ENCODE measurements at regions not wholly inside any gene's neighbourhood (a gene's known extent, or its start where the extent isn't known, plus 50 kb on each side); places are given as distances from the start of the nearest gene placed in this dataset.

- DNase-seq = no peak
Observed at GRCh38 chr12:13275241-13276085, 78.9 kb downstream of the EMP1 start.

GRCh38 chr12:13273850-13274249 lies 77.3 kb downstream of the EMP1 start:
- no peak for DNase-seq

- DNase-seq = no peak
Observed at GRCh38 chr12:13273097-13273496, 76.6 kb downstream of the EMP1 start.

GRCh38 chr12:13270817-13271216 lies 74.3 kb downstream of the EMP1 start:
- no peak for DNase-seq

Data from SW 1271 (cell line).